ENCODE measurements at regions not wholly inside any gene's neighbourhood (a gene's known extent, or its start where the extent isn't known, plus 50 kb on each side); places are given as distances from the start of the nearest gene placed in this dataset.
"Not testable (repeated sequence)": the region's sequence is repeated elsewhere in the genome, so short reads cannot be mapped to it uniquely, and the experiment has no call there.

DNA sequence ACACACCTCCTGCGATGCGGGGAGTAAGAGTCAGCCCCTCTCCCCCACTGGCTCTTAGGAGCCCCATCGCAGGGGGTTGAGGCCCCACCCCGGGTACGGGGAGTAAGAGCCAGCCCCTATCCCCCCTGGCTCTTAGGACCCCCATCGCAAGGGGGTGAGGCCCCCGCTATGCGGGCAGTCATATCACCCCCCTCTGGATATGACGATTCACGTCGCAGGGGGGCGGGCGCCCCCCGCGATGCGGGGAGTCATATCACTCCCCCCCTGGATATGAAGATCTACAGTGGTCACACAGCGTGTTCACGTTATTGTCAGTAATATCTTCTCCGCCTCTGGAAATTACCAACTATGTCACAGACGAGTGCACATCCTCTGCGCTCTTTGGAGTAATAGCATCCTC lies 61.1 kb downstream of the DEFB131A start:
- ATAC-seq, result not testable (repeated sequence)

DNA sequence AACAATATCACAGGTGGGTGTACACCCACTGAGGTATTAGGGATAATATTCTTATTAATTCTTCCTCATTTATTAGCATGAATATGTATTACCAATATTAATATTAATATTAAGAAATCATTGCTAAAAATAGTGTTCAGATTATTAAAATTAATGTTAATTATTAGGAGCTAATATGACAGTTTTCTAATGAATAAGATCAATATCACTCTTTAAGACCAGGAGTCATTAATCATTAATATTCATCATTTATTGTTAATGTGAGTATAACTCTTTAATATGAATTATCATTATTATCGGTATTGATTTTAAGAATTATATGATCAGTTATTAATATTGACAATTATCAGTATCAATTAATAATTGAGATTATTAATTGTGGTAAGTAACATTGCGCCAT lies 62.5 kb downstream of the DEFB131A start:
- ATAC-seq; DNase-seq (ENCODE audit: missing footprints); intact Hi-C loops (cut with DNase I): not testable (repeated sequence)

More for the DNA sequence above, 61.1 kb downstream of the DEFB131A start:
- intact Hi-C loops (cut with DNase I); DNase-seq (ENCODE audit: missing footprints): not testable (repeated sequence)

DNA sequence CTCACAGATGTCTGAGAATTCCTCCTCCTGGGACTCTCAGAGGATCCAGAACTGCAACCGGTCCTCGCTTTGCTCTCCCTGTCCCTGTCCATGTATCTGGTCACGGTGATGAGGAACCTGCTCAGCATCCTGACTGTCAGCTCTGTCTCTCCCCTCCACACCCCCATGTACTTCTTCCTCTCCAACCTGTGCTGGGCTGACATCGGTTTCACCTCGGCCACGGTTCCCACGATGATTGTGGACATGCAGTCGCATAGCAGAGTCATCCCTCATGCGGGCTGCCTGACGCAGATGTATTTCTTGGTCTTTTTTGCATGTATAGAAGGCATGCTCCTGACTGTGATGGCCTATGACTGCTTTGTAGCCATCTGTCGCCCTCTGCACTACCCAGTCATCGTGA lies 68.7 kb downstream of the DEFB131A start:
- ATAC-seq; DNase-seq (ENCODE audit: missing footprints); intact Hi-C loops (cut with DNase I): not testable (repeated sequence)

DNA sequence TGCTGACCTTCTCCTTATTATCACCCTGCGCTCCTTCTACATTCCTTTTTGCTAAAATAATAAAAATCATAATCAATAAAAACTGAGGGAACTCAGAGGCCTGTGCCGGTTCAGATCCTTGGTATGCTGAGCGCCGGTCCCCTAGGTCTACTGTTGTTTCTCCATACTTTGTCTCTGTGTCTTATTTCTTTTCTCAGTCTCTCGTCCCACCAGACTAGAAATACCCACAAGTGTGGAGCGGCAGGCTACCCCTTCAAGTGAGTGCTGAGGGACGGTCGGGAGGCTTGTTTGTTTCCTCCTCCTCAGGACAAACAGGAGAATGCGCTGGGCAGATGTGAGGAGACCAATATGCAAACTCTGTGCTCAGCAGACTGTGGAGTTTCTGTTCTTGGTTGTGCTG lies 75.4 kb downstream of the DEFB131A start:
- DNase-seq (ENCODE audit: missing footprints); ATAC-seq; intact Hi-C loops (cut with DNase I): not testable (repeated sequence)

DNA sequence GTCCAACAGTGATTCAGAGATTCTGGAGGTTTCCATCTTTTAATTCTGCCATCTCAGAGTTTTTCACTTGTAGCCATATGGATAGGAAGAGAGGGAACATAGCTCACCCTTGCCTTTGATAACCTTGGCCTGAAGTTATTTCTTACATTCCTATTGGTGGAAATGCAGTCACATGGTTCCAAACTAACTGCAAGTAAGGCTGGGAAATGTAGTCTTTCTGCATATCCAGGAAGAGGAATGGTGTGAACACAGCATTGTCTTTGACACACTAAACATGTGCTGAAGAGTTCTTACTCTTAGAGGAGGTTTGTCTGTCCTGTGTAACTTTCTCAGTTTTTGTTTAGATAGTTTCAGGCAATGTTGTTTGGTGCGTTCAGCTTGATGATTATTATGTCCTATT lies 78.7 kb downstream of the DEFB131A start:
- intact Hi-C loops (cut with DNase I); DNase-seq (ENCODE audit: missing footprints); ATAC-seq: not testable (repeated sequence)

DNA sequence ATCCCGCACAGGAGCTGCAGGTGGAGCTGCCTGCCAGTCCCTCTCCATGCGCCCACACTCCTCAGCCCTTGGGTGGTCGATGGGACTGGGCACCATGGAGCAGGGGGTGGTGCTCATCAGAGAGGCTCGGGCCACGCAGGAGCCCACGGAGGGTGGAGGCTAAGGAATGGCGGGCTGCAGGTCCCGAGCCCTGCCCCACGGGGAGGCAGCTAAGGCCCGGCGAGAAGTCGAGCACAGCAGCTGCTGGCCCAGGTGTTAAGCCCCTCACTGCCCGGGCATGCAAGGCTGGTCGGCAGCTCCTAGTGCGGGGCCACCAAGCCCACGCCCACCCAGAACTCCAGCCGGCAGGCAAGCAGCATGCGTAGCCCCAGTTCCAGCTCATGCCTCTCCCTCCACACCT lies 80.2 kb downstream of the DEFB131A start:
- intact Hi-C loops (cut with DNase I); DNase-seq (ENCODE audit: missing footprints); ATAC-seq: not testable (repeated sequence)

DNA sequence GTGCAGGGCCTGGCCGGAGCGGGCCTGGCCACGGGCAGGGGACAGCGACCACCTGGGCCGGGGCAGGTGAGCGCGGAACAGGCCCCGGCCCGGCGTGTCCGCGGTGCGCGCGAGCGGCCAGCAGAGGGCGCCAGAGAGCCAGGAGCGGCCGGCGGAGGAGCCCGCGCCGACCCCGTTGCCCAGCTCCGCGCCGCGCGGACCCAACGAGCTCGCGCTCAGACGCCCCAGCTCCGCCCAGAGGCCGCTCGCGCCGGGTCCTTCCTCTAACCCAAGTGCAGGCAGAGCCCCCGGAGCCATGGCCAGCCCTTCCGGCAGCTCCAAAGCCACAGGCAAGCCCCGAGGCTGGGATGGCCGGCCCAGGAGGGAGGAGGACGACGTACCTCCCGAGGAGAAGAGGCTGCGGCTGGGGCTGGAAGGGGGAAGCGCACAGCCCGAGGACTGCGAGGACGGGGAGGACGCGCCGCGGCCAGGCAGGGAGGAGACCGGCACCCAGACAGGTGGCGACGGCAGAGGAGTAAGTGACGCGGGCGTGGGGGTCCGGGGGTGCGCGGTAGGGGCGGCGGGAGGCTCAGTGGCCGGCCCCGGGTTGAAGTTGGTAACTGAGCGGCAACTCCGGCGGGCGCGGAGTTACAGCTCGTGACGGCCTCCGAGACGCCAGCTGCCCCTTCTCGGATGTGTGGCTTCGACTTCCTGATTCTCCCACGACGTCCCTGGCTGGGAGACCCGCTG lies 88.1 kb downstream of the DEFB131A start:
- intact Hi-C loops (cut with DNase I), result loop anchor here (10.0 kb wide), 1 partner anchor 483 kb away; no protein-coding TSS in a partner anchor
- DNase-seq (ENCODE audit: missing footprints), result peak; percentile 88
- not testable (repeated sequence) for ATAC-seq

DNA sequence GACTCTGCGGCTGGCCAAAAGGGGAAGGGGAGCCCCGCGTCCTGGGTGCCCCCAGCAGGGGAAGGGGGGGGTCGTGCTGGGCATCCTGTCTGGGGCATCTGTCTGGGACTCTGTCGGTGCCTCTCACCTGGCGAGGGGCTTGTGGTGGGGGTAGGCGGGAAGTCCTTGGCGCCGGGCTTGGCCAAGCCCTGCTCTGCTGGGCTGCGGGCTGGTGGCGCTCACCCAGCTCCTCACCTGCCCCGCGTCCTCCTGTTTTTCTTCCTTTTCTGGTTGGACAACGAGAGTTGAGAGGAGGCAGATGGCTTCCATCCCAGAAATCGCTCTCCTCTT lies 88.6 kb downstream of the DEFB131A start:
- intact Hi-C loops (cut with DNase I), result loop anchor here (10.0 kb wide), 1 partner anchor 482 kb away; no protein-coding TSS in a partner anchor
- ATAC-seq, result not testable (repeated sequence)

DNA sequence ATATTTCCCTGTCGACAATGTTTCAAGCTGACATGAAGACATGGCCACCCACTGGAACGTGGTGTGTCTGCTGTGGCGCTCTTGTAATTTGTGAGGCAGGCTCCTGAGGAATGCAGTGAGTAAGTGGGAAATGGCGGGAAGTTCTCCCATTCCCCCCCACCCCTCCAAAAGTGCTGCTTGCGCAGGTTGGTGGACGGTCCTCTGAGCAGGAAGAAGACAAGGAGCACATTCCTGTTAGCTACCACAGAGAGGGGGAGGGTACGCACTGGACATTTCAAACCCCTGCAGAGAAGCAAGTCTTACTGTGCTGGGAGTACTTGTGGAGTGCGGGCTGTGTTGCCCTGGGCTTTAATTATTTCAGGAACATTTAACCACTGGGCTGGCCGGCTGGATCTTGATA lies 92.9 kb downstream of the DEFB131A start:
- not testable (repeated sequence) for DNase-seq (ENCODE audit: missing footprints); ATAC-seq
- intact Hi-C loops (cut with DNase I), result loop anchor here (10.0 kb wide), 1 partner anchor 478 kb away; no protein-coding TSS in a partner anchor

More for the DNA sequence above, 88.6 kb downstream of the DEFB131A start:
- not testable (repeated sequence) for DNase-seq (ENCODE audit: missing footprints)

DNA sequence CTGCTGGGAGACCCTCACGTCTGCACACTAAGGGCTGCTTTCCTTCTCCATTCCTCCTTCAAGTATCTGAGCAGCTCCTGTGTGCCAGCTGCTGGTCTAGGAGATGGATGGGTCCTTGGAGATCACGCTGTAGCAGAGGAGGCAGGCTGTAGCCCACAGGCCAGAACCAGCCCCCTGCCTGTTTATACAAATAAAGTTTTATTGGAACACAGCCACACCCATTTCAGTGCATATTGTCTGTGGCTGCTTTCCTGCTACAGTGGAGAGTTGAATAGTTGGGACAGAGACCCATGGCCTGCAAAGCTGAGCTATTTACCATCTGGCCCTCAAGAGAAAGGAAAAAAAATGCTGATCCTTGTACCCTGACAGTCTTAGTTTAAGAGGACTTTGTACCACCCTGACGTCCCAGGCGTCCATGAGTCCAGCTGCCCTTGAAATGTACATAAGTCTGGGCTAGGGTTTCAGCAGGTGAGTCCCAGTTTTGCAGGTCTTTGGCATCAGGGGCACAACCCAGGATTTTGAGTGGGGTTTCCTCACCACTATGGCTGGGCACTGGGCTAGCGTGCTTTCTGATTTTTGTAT lies 95.8 kb downstream of the DEFB131A start:
- intact Hi-C loops (cut with DNase I), result loop anchor here (10.0 kb wide), 1 partner anchor 475 kb away; no protein-coding TSS in a partner anchor
- ATAC-seq; DNase-seq (ENCODE audit: missing footprints): not testable (repeated sequence)

DNA sequence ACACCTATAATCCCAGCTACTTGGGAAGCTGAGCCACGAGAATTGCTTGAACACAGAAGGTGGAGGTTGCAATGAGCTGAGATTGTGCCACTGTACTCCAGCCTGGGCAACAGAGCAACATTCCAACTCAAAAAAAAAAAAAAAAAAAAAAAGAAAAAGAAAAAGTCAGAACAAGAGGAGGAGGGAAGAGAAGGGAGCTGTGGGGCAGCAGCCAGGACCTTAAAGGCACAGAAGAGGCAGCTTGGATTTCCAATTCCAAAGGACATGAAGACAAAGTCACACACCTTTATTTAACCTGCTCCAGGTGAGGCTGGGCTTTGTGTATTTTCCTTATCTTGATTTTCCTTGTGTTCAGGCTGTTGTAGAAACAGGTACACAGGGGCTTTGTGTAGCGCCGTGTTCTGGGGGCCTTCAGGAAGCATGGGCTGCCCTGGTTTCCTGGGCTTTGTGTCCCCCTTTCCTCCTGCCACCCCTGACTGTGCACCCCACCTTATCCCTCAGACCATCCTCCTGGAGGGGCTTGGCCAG lies 97.2 kb downstream of the DEFB131A start:
- ATAC-seq; DNase-seq (ENCODE audit: missing footprints); intact Hi-C loops (cut with DNase I): not testable (repeated sequence)

DNA sequence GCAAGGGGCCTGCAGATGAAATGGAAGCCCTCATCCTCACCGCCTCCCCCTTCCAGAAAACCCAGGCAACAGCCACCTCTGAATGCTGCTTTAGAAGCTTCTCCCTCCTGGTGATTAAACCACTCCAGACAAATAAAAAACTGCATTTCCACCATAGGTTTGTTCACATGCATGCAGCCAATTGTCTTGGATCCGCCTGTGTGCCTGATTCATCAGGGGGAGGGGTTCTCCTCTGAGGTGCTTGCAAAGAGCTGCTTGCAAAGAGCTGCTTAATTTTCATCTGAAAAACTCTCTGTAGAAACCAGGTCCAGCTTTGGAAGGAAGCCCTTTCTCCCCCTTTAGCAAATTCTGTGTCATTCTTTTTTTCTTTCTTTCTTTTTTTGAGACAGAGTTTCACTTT lies 100.6 kb downstream of the DEFB131A start:
- not testable (repeated sequence) for DNase-seq (ENCODE audit: missing footprints)

DNA sequence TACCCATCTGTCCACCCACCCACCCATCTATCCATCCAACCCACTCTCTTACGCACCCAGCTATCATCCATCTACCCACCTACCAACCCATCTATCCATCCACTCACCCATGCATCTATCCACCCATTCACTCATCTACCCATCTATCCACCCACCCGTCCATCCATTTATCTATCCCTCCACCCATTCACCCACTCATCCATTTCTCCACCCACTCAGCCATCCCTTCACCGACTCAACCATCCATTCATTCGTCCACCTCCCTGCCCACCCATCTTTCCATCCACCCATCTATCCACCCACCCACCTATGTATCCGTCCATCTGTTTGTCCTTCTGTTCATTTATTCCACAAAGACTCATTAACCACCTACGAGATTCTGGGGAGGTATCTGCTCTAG lies 103.3 kb downstream of the DEFB131A start:
- ATAC-seq; intact Hi-C loops (cut with DNase I); DNase-seq (ENCODE audit: missing footprints): not testable (repeated sequence)

More for the DNA sequence above, 100.6 kb downstream of the DEFB131A start:
- intact Hi-C loops (cut with DNase I); ATAC-seq: not testable (repeated sequence)

DNA sequence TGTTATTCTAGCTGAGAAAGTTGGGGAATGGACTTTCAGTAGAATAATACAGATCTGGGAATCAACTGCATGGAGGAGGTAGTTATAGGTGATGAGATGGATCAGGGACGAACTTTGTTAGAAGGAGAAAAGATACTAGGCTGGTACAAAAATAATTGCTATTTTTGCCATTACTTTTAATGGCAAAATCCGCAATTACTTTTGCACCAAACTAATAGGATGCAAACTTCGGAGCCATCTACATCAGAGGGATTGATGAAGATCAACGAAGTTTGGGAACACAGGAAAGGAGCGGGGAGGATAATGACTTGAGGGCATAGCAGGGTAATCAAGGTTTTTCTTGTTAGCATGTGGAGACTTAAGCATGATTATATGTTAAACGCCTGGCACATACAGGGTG lies 111.9 kb downstream of the DEFB131A start:
- ATAC-seq; intact Hi-C loops (cut with DNase I); DNase-seq (ENCODE audit: missing footprints): not testable (repeated sequence)

DNA sequence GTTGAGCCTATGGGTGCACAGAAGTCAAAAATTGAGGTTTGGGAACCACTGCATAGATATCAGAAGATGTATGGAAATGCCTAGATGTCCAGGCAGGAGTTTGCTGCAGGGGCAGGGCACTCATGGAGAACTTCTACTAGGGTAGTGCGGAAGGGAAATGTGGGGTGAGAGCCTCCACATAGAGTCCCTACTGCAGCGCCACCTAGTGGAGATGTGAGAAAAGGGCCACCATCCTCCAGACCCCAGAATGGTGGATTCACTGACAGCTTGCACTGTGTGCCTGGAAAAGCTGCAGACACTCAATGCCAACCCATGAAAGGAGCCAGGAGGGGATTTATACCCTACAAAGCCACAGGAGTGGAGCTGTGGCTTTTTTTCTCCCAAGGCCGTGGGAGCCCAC lies 133.7 kb downstream of the DEFB131A start:
- intact Hi-C loops (cut with DNase I); ATAC-seq; DNase-seq (ENCODE audit: missing footprints): not testable (repeated sequence)

DNA sequence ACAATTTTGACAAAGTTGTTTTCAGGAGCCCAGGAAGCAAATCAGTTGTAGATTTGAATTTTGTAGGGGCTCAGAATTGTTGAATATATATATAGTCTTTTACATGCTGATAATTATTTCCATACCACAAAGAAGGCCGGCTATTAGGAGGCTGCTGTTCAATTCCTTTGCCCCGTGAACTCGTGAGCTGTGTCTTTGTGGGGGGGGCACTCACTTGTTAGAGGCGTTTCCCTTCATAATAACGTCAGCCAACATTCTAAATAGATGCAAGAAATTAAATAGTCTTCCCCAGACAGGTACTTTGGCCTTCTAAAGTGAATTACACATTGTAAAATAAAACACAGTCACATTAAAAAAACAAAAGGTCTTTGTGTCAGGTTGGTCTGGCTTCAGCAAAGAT lies 138.7 kb downstream of the DEFB131A start:
- intact Hi-C loops (cut with DNase I); DNase-seq (ENCODE audit: missing footprints); ATAC-seq: not testable (repeated sequence)

DNA sequence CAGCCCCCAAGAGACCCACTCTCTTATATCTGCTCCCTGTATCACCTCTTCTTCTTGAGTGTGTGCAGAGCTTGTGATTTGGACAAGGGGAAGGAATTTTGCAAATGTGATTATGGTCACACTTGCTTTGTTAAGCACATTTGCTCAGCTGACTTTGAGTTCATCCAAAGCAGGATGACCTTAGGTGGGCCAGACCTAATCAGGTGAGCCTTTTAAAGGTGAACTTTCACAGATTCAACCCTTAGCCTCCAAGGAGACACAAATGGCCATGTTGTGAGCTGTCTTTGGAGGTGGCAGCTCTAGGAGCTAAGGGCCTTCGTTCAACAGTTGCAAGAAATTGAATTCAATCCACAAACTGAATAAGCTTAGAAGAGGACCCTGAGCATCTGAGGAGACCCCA lies 147.8 kb downstream of the DEFB131A start:
- ATAC-seq (no peak), DNase-seq (ENCODE audit: missing footprints) (no peak)
- intact Hi-C loops (cut with DNase I), result no loop called here

DNA sequence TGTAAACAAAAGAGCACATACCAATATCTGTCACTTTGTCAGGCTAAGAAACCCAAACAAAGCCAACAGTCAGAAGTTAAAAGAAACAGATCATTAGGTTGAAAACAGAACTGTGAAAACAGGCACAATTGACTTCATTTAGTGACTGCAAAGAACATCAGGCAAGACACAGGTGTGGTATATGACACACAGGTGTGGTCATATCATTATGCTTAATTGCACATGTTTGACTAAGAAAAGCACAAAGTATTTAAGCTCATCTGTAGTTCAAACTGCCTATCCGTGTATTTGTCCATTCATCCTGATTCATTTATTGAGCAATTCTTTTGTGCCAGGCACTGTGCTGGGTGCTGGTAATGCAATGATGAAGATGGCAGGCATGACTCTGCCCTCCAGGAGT lies 150.7 kb downstream of the DEFB131A start:
- ATAC-seq, result no peak
- intact Hi-C loops (cut with DNase I), result no loop called here
- DNase-seq (ENCODE audit: missing footprints), result no peak

DNA sequence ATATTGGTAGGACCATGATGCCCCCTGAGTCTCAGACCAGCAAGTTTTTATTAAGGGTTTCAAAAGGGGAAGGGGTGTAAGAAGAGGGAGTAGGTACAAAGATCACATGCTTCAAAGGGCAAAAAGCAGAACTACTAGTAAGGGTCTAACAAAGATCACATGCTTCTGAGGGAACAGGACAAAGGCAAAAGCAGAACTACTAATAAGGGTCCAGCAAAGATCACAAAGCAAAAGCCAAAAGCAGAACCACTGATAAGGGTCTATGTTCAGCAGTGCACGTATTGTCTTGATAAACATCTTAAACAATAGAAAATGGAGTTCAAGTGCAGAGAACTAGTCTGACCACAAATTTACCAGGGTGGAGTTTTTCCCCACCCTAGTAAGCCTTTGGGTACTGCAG lies 151.3 kb downstream of the DEFB131A start:
- intact Hi-C loops (cut with DNase I); ATAC-seq; DNase-seq (ENCODE audit: missing footprints): not testable (repeated sequence)
